ENCODE measurements at regions not wholly inside any gene's neighbourhood (a gene's known extent, or its start where the extent isn't known, plus 50 kb on each side); places are given as distances from the start of the nearest gene placed in this dataset.

DNA sequence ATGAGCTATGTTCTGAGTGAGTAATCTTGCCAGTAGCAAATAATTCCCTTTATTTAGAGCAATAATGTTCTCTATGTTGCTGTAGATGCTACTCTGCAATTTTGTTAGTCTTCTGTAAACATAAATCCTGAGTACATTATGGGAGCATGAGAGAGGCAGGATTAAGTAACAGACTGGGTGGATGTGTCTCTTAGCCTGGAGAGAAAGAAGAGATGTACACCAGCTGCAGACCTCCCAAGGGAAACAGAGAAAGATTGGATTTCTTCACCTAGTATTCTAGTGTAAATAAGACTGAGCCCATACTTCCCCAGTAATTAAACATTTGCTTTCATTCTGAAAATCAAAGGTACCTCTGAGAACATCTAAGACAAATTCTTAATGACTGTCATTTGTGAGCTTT is 564.0 kb downstream of the TRHDE start:
- H3K9me3 ChIP-seq (ENCODE audit: low read depth): no peaks in the 10 kb centered on the region
- no peaks in the 10 kb centered on the region for H3K4me1 ChIP-seq (ENCODE audit: insufficient read depth)
- TF ChIP-seq EZH2 (IDR thresholded peaks at IDR 0.05; ENCODE audit: insufficient read depth, poor library complexity, severe bottlenecking) (no peak), EZH2phosphoT487 (IDR thresholded peaks at IDR 0.05; ENCODE audit: insufficient read depth, low read depth) (no peak)
- H3K27ac ChIP-seq: no peak overlapping the region
- H3K27me3 ChIP-seq (replicated peaks; ENCODE audit: insufficient read depth): no peaks in the 10 kb centered on the region
- no peak overlapping the region for H3K9ac ChIP-seq
- H3F3A ChIP-seq (ENCODE audit: insufficient read depth): no peaks in the 10 kb centered on the region
- H3K4me3 ChIP-seq: no peak overlapping the region
- no peak for DNase-seq
- no peaks in the 10 kb centered on the region for H3K9me2 ChIP-seq (ENCODE audit: insufficient read depth)
- H3K36me3 ChIP-seq (ENCODE audit: low read depth): no peaks in the 10 kb centered on the region
- H2AFZ ChIP-seq: no peak overlapping the region
- no peaks in the 10 kb centered on the region for H3K79me2 ChIP-seq (ENCODE audit: insufficient read depth)
- H3K4me2 ChIP-seq (ENCODE audit: unreplicated experiment): no peak overlapping the region
- no peaks in the 10 kb centered on the region for H4K20me1 ChIP-seq (ENCODE audit: insufficient read depth)
- in situ Hi-C loops (cut with MboI): no loop called here

DNA sequence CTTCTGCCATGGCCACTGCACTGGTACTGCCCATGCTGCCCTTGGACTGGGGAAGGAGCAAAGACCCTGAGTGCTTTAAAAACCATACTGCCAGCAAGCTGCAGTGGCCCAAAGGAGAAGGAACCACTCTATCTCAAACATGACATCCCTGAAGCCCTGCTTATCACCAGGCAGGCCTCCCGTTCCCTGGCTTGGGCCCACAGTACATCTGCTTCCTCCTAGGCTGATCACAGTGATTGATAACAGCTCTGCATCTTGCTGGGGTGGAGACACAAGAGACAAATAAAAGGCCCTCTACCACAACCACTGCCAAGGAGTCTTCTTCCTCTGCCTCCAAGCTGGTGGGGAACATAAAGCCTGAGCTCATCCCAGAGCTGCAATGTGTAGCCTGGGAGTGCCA is 567.5 kb downstream of the TRHDE start:
- TF ChIP-seq EZH2phosphoT487 (IDR thresholded peaks at IDR 0.05; ENCODE audit: insufficient read depth, low read depth) (no peak), EZH2 (IDR thresholded peaks at IDR 0.05; ENCODE audit: insufficient read depth, poor library complexity, severe bottlenecking) (no peak)
- H3K36me3 ChIP-seq (ENCODE audit: low read depth): no peaks in the 10 kb centered on the region
- H2AFZ ChIP-seq: no peak overlapping the region
- H3F3A ChIP-seq (ENCODE audit: insufficient read depth): no peaks in the 10 kb centered on the region
- H3K9ac ChIP-seq: no peak overlapping the region
- no peaks in the 10 kb centered on the region for H4K20me1 ChIP-seq (ENCODE audit: insufficient read depth)
- in situ Hi-C loops (cut with MboI): no loop called here
- WGBS, 2 experiments (ENCODE audit: low coverage in 1 of 2, low lambda C conversion rate in 2 of 2, missing lambda C conversion rate in 2 of 2): 0 to 27% methylated on average over 1 of the region's 1 CpG
- no peaks in the 10 kb centered on the region for H3K27me3 ChIP-seq (replicated peaks; ENCODE audit: insufficient read depth)
- H3K4me3 ChIP-seq: no peak overlapping the region
- DNase-seq: no peak
- H3K9me2 ChIP-seq (ENCODE audit: insufficient read depth): no peaks in the 10 kb centered on the region
- no peaks in the 10 kb centered on the region for H3K9me3 ChIP-seq (ENCODE audit: low read depth)
- no peaks in the 10 kb centered on the region for H3K4me1 ChIP-seq (ENCODE audit: insufficient read depth)
- no peak overlapping the region for H3K4me2 ChIP-seq (ENCODE audit: unreplicated experiment)
- H3K27ac ChIP-seq: no peak overlapping the region
- no peaks in the 10 kb centered on the region for H3K79me2 ChIP-seq (ENCODE audit: insufficient read depth)

DNA sequence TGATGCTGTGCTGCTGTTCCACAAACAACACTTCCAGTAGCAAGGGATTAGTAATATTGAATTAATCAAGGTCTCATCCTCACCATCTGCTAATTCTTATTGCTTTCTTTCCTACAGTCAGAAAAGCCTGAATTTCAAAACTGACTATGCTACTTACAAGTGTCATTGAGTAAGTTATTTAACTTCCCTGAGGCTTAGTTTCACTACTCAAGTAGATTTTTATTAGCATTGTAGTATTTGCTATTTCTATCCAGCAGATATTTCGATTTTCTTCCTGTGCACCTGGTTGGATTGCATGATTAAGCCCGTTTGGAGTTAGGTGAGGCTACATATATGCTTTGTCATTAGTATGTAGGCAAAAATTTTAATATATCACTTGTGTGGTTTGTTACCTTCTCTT is 591.5 kb downstream of the TRHDE start:
- H3K27ac ChIP-seq: no peak overlapping the region
- H3K9me2 ChIP-seq (ENCODE audit: insufficient read depth): no peaks in the 10 kb centered on the region
- WGBS, 2 experiments (ENCODE audit: low coverage in 1 of 2, low lambda C conversion rate in 2 of 2, missing lambda C conversion rate in 2 of 2): 1 to 4% methylated on average over 2 of the region's 2 CpGs
- no peaks in the 10 kb centered on the region for H3K27me3 ChIP-seq (replicated peaks; ENCODE audit: insufficient read depth)
- H3K4me1 ChIP-seq (ENCODE audit: insufficient read depth): no peaks in the 10 kb centered on the region
- no peaks in the 10 kb centered on the region for H3K9me3 ChIP-seq (ENCODE audit: low read depth)
- no peak overlapping the region for H2AFZ ChIP-seq
- H4K20me1 ChIP-seq (ENCODE audit: insufficient read depth): no peaks in the 10 kb centered on the region
- H3K4me3 ChIP-seq: no peak overlapping the region
- no peak overlapping the region for H3K9ac ChIP-seq
- no peak for TF ChIP-seq EZH2phosphoT487 (IDR thresholded peaks at IDR 0.05; ENCODE audit: insufficient read depth, low read depth)
- TF ChIP-seq EZH2 (IDR thresholded peaks at IDR 0.05; ENCODE audit: insufficient read depth, poor library complexity, severe bottlenecking): no peak
- DNase-seq: no peak
- H3F3A ChIP-seq (ENCODE audit: insufficient read depth): no peaks in the 10 kb centered on the region
- H3K4me2 ChIP-seq (ENCODE audit: unreplicated experiment): no peak overlapping the region
- in situ Hi-C loops (cut with MboI): no loop called here
- no peaks in the 10 kb centered on the region for H3K36me3 ChIP-seq (ENCODE audit: low read depth)
- no peaks in the 10 kb centered on the region for H3K79me2 ChIP-seq (ENCODE audit: insufficient read depth)

DNA sequence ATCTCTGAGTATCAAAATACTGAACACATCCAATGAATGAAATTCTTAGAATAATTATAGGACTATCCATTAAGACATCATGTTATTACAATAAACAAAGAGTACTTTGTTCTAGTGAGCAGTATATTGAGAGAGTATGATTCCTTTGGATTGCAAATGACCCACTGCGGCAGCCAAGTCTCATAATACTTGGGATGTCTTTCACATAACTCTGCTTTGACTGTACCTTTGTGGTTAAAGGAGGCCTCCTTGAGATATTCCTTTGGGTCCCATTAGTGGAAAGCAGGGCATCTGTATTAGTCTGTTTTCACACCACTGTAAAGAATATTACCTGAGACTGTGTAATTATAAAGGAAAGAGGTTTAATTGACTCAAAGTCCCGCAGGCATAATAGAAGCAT is 593.8 kb downstream of the TRHDE start:
- no peak for DNase-seq
- in situ Hi-C loops (cut with MboI): no loop called here
- H4K20me1 ChIP-seq (ENCODE audit: insufficient read depth): no peaks in the 10 kb centered on the region

GRCh38 chr12:72869024-72869423 is 596.9 kb downstream of the TRHDE start:
- H3K36me3 ChIP-seq (ENCODE audit: low read depth): no peaks in the 10 kb centered on the region
- no peak overlapping the region for H3K4me2 ChIP-seq (ENCODE audit: unreplicated experiment)
- TF ChIP-seq EZH2 (IDR thresholded peaks at IDR 0.05; ENCODE audit: insufficient read depth, poor library complexity, severe bottlenecking): no peak
- no peak for TF ChIP-seq EZH2phosphoT487 (IDR thresholded peaks at IDR 0.05; ENCODE audit: insufficient read depth, low read depth)
- no peaks in the 10 kb centered on the region for H3K9me2 ChIP-seq (ENCODE audit: insufficient read depth)
- no peaks in the 10 kb centered on the region for H3K4me1 ChIP-seq (ENCODE audit: insufficient read depth)
- no peaks in the 10 kb centered on the region for H3K27me3 ChIP-seq (replicated peaks; ENCODE audit: insufficient read depth)
- H3K79me2 ChIP-seq (ENCODE audit: insufficient read depth): no peaks in the 10 kb centered on the region
- H2AFZ ChIP-seq: no peak overlapping the region
- no peaks in the 10 kb centered on the region for H3F3A ChIP-seq (ENCODE audit: insufficient read depth)
- no peak overlapping the region for H3K9ac ChIP-seq
- 44 to 50% methylated on average over 6 of the region's 6 CpGs for WGBS, 2 experiments (ENCODE audit: low coverage in 1 of 2, low lambda C conversion rate in 2 of 2, missing lambda C conversion rate in 2 of 2)
- DNase-seq: no peak
- no peak overlapping the region for H3K4me3 ChIP-seq
- H3K9me3 ChIP-seq (ENCODE audit: low read depth): no peaks in the 10 kb centered on the region
- H4K20me1 ChIP-seq (ENCODE audit: insufficient read depth): no peaks in the 10 kb centered on the region
- in situ Hi-C loops (cut with MboI): no loop called here
- H3K27ac ChIP-seq: no peak overlapping the region

More for the DNA sequence above, 593.8 kb downstream of the TRHDE start:
- H3K4me3 ChIP-seq: no peak overlapping the region
- H3K27ac ChIP-seq: no peak overlapping the region
- no peaks in the 10 kb centered on the region for H3K79me2 ChIP-seq (ENCODE audit: insufficient read depth)
- H3K27me3 ChIP-seq (replicated peaks; ENCODE audit: insufficient read depth): no peaks in the 10 kb centered on the region
- H3F3A ChIP-seq (ENCODE audit: insufficient read depth): no peaks in the 10 kb centered on the region
- H3K4me1 ChIP-seq (ENCODE audit: insufficient read depth): no peaks in the 10 kb centered on the region
- H3K36me3 ChIP-seq (ENCODE audit: low read depth): no peaks in the 10 kb centered on the region
- TF ChIP-seq EZH2phosphoT487 (IDR thresholded peaks at IDR 0.05; ENCODE audit: insufficient read depth, low read depth) (no peak), EZH2 (IDR thresholded peaks at IDR 0.05; ENCODE audit: insufficient read depth, poor library complexity, severe bottlenecking) (no peak)
- no peak overlapping the region for H3K9ac ChIP-seq
- H3K4me2 ChIP-seq (ENCODE audit: unreplicated experiment): no peak overlapping the region
- 30 to 34% methylated on average over 2 of the region's 2 CpGs for WGBS, 2 experiments (ENCODE audit: low coverage in 1 of 2, low lambda C conversion rate in 2 of 2, missing lambda C conversion rate in 2 of 2)
- no peak overlapping the region for H2AFZ ChIP-seq
- no peaks in the 10 kb centered on the region for H3K9me3 ChIP-seq (ENCODE audit: low read depth)
- no peaks in the 10 kb centered on the region for H3K9me2 ChIP-seq (ENCODE audit: insufficient read depth)

Measured in GM23248 (cell line).